ENCODE measurements at regions not wholly inside any gene's neighbourhood (a gene's known extent, or its start where the extent isn't known, plus 50 kb on each side); places are given as distances from the start of the nearest gene placed in this dataset.

- Histone ChIP-seq H4K20me1 (replicated peaks; ENCODE audit: control insufficient read depth, insufficient read depth, low read length) (peaks cover 67% of the 10 kb centered on the region), H3K9ac (ENCODE audit: insufficient read depth in 1 of 2, low read depth in 2 of 2, low read length in 2 of 2) (0 out of 4 replicates have a peak overlapping the region, but pooled peaks of 1 of the 2 experiments have one; percentile 43), H3K36me3 (ENCODE audit: control insufficient read depth, insufficient read depth, low read length) (peaks cover 3% of the 10 kb centered on the region; the same call in 1 of the 3 replicates), H3K27ac (ENCODE audit: extremely low read depth, low read depth, low read length) (no peak overlapping the region; the same call in 2 of the 3 replicates), H3K9me3 (replicated peaks; ENCODE audit: control insufficient read depth, insufficient read depth, low read depth, low read length) (no peaks in the 10 kb centered on the region), H3K27me3 (ENCODE audit: control insufficient read depth in 2 of 2, insufficient read depth in 2 of 2, low read length in 2 of 2) (no peaks in the 10 kb centered on the region), H3K9me1 (ENCODE audit: control insufficient read depth, insufficient read depth, low read length) (peaks cover 11% of the 10 kb centered on the region), H3K4me3 (no peak overlapping the region), H3K4me1 (replicated peaks in 1 of 2; ENCODE audit: control insufficient read depth in 2 of 2, insufficient read depth in 2 of 2, low read length in 2 of 2) (peaks cover 50 to 64% of the 10 kb centered on the region in 2 experiments), H2AFZ (ENCODE audit: low read depth, low read length) (no peak overlapping the region), H3K79me2 (ENCODE audit: control insufficient read depth, insufficient read depth, low read length) (peaks cover 77% of the 10 kb centered on the region), H3K4me2 (ENCODE audit: insufficient read depth, low read length) (no peak overlapping the region)
- 74% methylated on average over 11 of the region's 11 CpGs for WGBS (ENCODE audit: insufficient coverage, low coverage, missing lambda C conversion rate)
- no TSS peak for BruUV-seq (replicated peaks)
- ATAC-seq = no peak
- no peak for FAIRE-seq
- peak in 1 of 4 experiments; percentile 32 for DNase-seq (ENCODE audit: extremely low read depth in 1 of 4, low spot score in 3 of 4)
- in situ Hi-C loops (cut with MboI) = no loop called here
- ChIA-PET CTCF (ENCODE audit: low intra/inter-chr PET ratio) (no interaction called here), POLR2A (interaction anchor here (0.6 to 1.0 kb wide), 2 partner anchors 12 to 65 kb away, joined by 3 to 4 read pairs; no protein-coding TSS in a partner anchor)
- intact Hi-C loops (cut with micrococcal nuclease) = no loop called here
- TF ChIP-seq ETV6 (IDR thresholded peaks at IDR 0.05; ENCODE audit: borderline replicate concordance in 1 of 2, low read depth in 2 of 2, low read length in 1 of 2) (no peak), ETV6 (CRISPR knock-in tag; IDR thresholded peaks at IDR 0.05; ENCODE audit: borderline replicate concordance) (no peak), PTTG1 (tag; IDR thresholded peaks at IDR 0.05; ENCODE audit: low read depth) (no peak), FOXA1 (IDR thresholded peaks at IDR 0.05; ENCODE audit: borderline replicate concordance) (no peak), GATA2 (CRISPR knock-in tag; IDR thresholded peaks at IDR 0.05) (no peak), STAT5A (IDR thresholded peaks at IDR 0.05; ENCODE audit: borderline replicate concordance, low read length) (no peak), ARID4B (CRISPR knock-in tag; IDR thresholded peaks at IDR 0.05) (no peak), MLX (CRISPR knock-in tag; conservative IDR thresholded peaks at IDR 0.05) (no peak), PPARD (CRISPR knock-in tag; IDR thresholded peaks at IDR 0.05) (no peak), CBFB (CRISPR knock-in tag; IDR thresholded peaks at IDR 0.05) (no peak), HEY1 (CRISPR knock-in tag; IDR thresholded peaks at IDR 0.05; ENCODE audit: borderline replicate concordance) (no peak), ZNF121 (CRISPR knock-in tag; conservative IDR thresholded peaks at IDR 0.05) (no peak), JUN (IDR thresholded peaks at IDR 0.05; ENCODE audit: borderline replicate concordance, low read depth, low read length) (peak; percentile 28; the same call in 1 of the 2 replicates), JUN (CRISPR knock-in tag; IDR thresholded peaks at IDR 0.05; ENCODE audit: borderline replicate concordance) (no peak), ZNF282 (CRISPR knock-in tag; IDR thresholded peaks at IDR 0.05) (no peak), GTF2B (IDR thresholded peaks at IDR 0.05; ENCODE audit: extremely low read depth, insufficient read length) (no peak)
Observed at GRCh38 chr17:77365584-77366186, 224.9 kb downstream of the SEC14L1 start.
